H9 (cell line): ENCODE measurements at regions not wholly inside any gene's neighbourhood (a gene's known extent, or its start where the extent isn't known, plus 50 kb on each side); places are given as distances from the start of the nearest gene placed in this dataset.

Source experiments
- DNase-seq: peaks from one replicate; pipeline ENCODE4 v3.0.0-alpha.2; 2017
- H2AFZ ChIP-seq: one replicate; pipeline ENCODE4 v1.6.1; 2013; ENCODE audit warnings: mild to moderate bottlenecking, low read length, control low read depth, moderate library complexity
- H2AK5ac ChIP-seq: 2 replicates; pipeline ENCODE4 v1.6.1; 2013; ENCODE audit warnings: low read length, control low read depth, mixed read lengths; ENCODE audit not compliant: insufficient read length
- H2BK120ac ChIP-seq: one replicate; pipeline ENCODE4 v1.6.1; 2013; ENCODE audit warnings: low read depth, mild to moderate bottlenecking, low read length, control low read depth, inconsistent platforms; ENCODE audit not compliant: poor library complexity, severe bottlenecking
- H2BK12ac ChIP-seq: 2 replicates; pipeline ENCODE4 v1.6.1; 2013; ENCODE audit warnings: low read length, control low read depth, mixed read lengths, low read depth; ENCODE audit not compliant: insufficient read length
- H2BK15ac ChIP-seq: 2 replicates; pipeline ENCODE4 v1.6.1; 2013; ENCODE audit warnings: low read depth, low read length, control low read depth
- H2BK20ac ChIP-seq: one replicate; pipeline ENCODE4 v1.6.1; 2013; ENCODE audit warnings: low read depth, mild to moderate bottlenecking, low read length, control low read depth, inconsistent platforms; ENCODE audit not compliant: poor library complexity, severe bottlenecking
- H2BK5ac ChIP-seq: 2 replicates; pipeline ENCODE4 v1.6.1; 2013; ENCODE audit warnings: low read length, control low read depth, mixed read lengths; ENCODE audit not compliant: insufficient read length
- H3K14ac ChIP-seq: 2 replicates; pipeline ENCODE4 v1.6.1; 2013; ENCODE audit warnings: low read length, control low read depth; ENCODE audit not compliant: insufficient read depth
- H3K18ac ChIP-seq: 2 replicates; pipeline ENCODE4 v1.6.1; 2013; ENCODE audit warnings: low read depth, mild to moderate bottlenecking, mixed read lengths, low read length, control low read depth; ENCODE audit not compliant: insufficient read length
- H3K23ac ChIP-seq: 2 replicates; pipeline ENCODE4 v1.6.1; 2013; ENCODE audit warnings: low read length, control low read depth, mixed read lengths, low read depth; ENCODE audit not compliant: insufficient read length
- H3K23me2 ChIP-seq: 2 replicates; pipeline ENCODE4 v1.6.1; 2013; ENCODE audit warnings: low read depth, mild to moderate bottlenecking, mixed read lengths, low read length, control low read depth; ENCODE audit not compliant: insufficient read length, poor library complexity, severe bottlenecking
- H3K27ac ChIP-seq: 2 replicates; pipeline ENCODE4 v1.5.1; 2013; ENCODE audit warnings: low read length, control low read depth, mixed read lengths, low read depth; ENCODE audit not compliant: insufficient read length
- H3K27me3 ChIP-seq: 2 replicates; pipeline ENCODE4 v1.6.1; 2013; ENCODE audit warnings: low read length, control low read depth, inconsistent platforms; ENCODE audit not compliant: insufficient read depth
- H3K4ac ChIP-seq: 2 replicates; pipeline ENCODE4 v1.6.1; 2013; ENCODE audit warnings: low read depth, mild to moderate bottlenecking, control low read depth, inconsistent platforms, low read length, moderate library complexity
- H3K4me1 ChIP-seq: 2 replicates; pipeline ENCODE4 v1.6.1; 2013; ENCODE audit warnings: low read length, control low read depth, inconsistent platforms; ENCODE audit not compliant: insufficient read depth
- H3K4me2 ChIP-seq: 2 replicates; pipeline ENCODE4 v1.6.1; 2013; ENCODE audit warnings: low read length, control low read depth, mixed read lengths; ENCODE audit not compliant: insufficient read length, insufficient read depth
- H3K56ac ChIP-seq: 2 replicates; pipeline ENCODE4 v1.6.1; 2013; ENCODE audit warnings: low read depth, mild to moderate bottlenecking, mixed read lengths, low read length, control low read depth; ENCODE audit not compliant: insufficient read length
- H3K79me1 ChIP-seq: 2 replicates; pipeline ENCODE4 v1.6.1; 2013; ENCODE audit warnings: low read depth, mild to moderate bottlenecking, moderate library complexity, low read length, control low read depth, inconsistent platforms; ENCODE audit not compliant: insufficient read depth, poor library complexity, severe bottlenecking
- H3K79me2 ChIP-seq: 2 replicates; pipeline ENCODE4 v1.6.1; 2013; ENCODE audit warnings: low read length, control low read depth, inconsistent platforms; ENCODE audit not compliant: insufficient read depth
- H3K9ac ChIP-seq: 2 replicates; pipeline ENCODE4 v1.6.1; 2013; ENCODE audit warnings: low read length, control low read depth, mixed read lengths; ENCODE audit not compliant: insufficient read length; ENCODE audit errors: extremely low read depth
- H3K9me3 ChIP-seq: one replicate; pipeline ENCODE4 v1.6.1; 2013; ENCODE audit warnings: low read depth, low read length, inconsistent platforms; ENCODE audit not compliant: control insufficient read depth
- H3T11ph ChIP-seq: one replicate; pipeline ENCODE4 v1.6.1; 2013; ENCODE audit warnings: mild to moderate bottlenecking, low read length, control low read depth, inconsistent platforms
- H4K20me1 ChIP-seq: one replicate; pipeline ENCODE4 v1.6.1; 2013; ENCODE audit not compliant: control insufficient read depth, insufficient read length, insufficient read depth
- H4K5ac ChIP-seq: 2 replicates; pipeline ENCODE4 v1.6.1; 2013; ENCODE audit warnings: low read depth, mild to moderate bottlenecking, mixed read lengths, low read length, control low read depth; ENCODE audit not compliant: insufficient read length
- H4K8ac ChIP-seq: replicated peaks from 2 replicates; pipeline ENCODE4 v1.6.1; 2013; ENCODE audit warnings: low read length, control low read depth, mixed read lengths, low read depth; ENCODE audit not compliant: insufficient read length
- H4K91ac ChIP-seq: 2 replicates; pipeline ENCODE4 v1.6.1; 2013; ENCODE audit warnings: low read depth, mild to moderate bottlenecking, moderate library complexity, mixed read lengths, low read length, control low read depth; ENCODE audit not compliant: insufficient read length
- H3K27ac Mint-ChIP-seq, 3 experiments: 2 replicates in 2 of 3; 3 replicates in 1 of 3; pipeline ENCODE4 v1.8.0; 2020 to 2021; ENCODE audit warnings: mixed read lengths in 3 of 3, mild to moderate bottlenecking in 1 of 3, moderate library complexity in 1 of 3
- H3K27me3 Mint-ChIP-seq: 2 replicates; pipeline ENCODE4 v1.8.0; 2021; ENCODE audit warnings: low read depth, mild to moderate bottlenecking, moderate library complexity, mixed read lengths
- H3K36me3 Mint-ChIP-seq, 3 experiments: 2 replicates in 2 of 3; 3 replicates in 1 of 3; pipeline ENCODE4 v1.8.0; 2020 to 2021; ENCODE audit warnings: low read depth in 3 of 3, mixed read lengths in 3 of 3; ENCODE audit not compliant: insufficient read depth in 1 of 3
- H3K4me1 Mint-ChIP-seq, 2 experiments: 2 replicates each; pipeline ENCODE4 v1.8.0; 2020; ENCODE audit warnings: mixed read lengths in 2 of 2
- H3K4me3 Mint-ChIP-seq, 2 experiments: 2 replicates in 1 of 2; 3 replicates in 1 of 2; pipeline ENCODE4 v1.8.0; 2020 to 2021; ENCODE audit warnings: mild to moderate bottlenecking in 2 of 2, mixed read lengths in 2 of 2, moderate library complexity in 1 of 2
- H3K9me3 Mint-ChIP-seq, 2 experiments: 2 replicates in 1 of 2; 3 replicates in 1 of 2; pipeline ENCODE4 v1.8.0; 2020; ENCODE audit warnings: mild to moderate bottlenecking in 2 of 2, mixed read lengths in 2 of 2, moderate library complexity in 1 of 2
- WGBS: extraction: QIAGEN DNeasy Blood & Tissue Kit; methylation state at CpG from one replicate; pipeline ENCODE4 v1.1.7; 2013; ENCODE audit warnings: missing lambda C conversion rate, low lambda C conversion rate, mixed read lengths; ENCODE audit not compliant: insufficient read length; ENCODE audit errors: extremely low coverage; 5-methylcytosine and 5-hydroxymethylcytosine counted together
- TF ChIP-seq, protein P1 (sequence below): fragments of 200-600 bp; sonication (generic); conservative IDR thresholded peaks from 3 replicates; pipeline ENCODE4 v1.8.0; 2021; ENCODE audit warnings: antibody characterized with exemption, mild to moderate bottlenecking

DNA sequence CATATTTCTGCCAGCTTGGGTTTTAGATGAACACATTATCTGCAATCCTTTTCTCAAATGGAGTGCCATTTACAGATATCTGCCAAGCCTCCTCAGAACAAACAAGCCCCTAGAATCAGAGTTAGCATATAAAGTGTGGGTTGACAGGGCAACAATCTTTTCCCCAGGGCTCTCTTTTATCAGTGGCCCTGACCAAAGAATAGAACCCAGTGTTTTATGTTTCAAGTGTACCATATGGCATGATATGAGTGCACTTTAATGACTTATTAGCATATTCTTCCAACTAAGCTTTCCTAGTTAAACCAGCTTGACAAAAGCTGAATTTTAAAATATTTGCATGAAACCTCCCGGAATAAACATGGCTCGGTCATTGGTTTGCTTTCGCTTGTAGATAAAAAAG lies 57.3 kb downstream of the EVX1 start:
- DNase-seq = no peak
- no peak overlapping the region for H4K5ac ChIP-seq
- no peak overlapping the region for H4K8ac ChIP-seq
- H3K4ac ChIP-seq = no peak overlapping the region
- H3K9me3 Mint-ChIP-seq = no peaks in the 10 kb centered on the region
- no peak overlapping the region for H2AK5ac ChIP-seq
- H2AFZ ChIP-seq = no peak overlapping the region
- TF ChIP-seq, protein P1, sequence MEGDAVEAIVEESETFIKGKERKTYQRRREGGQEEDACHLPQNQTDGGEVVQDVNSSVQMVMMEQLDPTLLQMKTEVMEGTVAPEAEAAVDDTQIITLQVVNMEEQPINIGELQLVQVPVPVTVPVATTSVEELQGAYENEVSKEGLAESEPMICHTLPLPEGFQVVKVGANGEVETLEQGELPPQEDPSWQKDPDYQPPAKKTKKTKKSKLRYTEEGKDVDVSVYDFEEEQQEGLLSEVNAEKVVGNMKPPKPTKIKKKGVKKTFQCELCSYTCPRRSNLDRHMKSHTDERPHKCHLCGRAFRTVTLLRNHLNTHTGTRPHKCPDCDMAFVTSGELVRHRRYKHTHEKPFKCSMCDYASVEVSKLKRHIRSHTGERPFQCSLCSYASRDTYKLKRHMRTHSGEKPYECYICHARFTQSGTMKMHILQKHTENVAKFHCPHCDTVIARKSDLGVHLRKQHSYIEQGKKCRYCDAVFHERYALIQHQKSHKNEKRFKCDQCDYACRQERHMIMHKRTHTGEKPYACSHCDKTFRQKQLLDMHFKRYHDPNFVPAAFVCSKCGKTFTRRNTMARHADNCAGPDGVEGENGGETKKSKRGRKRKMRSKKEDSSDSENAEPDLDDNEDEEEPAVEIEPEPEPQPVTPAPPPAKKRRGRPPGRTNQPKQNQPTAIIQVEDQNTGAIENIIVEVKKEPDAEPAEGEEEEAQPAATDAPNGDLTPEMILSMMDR = no peak
- no peak overlapping the region for H3K18ac ChIP-seq
- no CpG with 5 or more reads among the region's 3 CpGs for WGBS
- H2BK5ac ChIP-seq = no peak overlapping the region
- H3K4me1 ChIP-seq = no peaks in the 10 kb centered on the region; the same call in 1 of the 2 replicates
- H4K20me1 ChIP-seq = no peaks in the 10 kb centered on the region
- no peak overlapping the region for H2BK12ac ChIP-seq
- H3K79me2 ChIP-seq = no peaks in the 10 kb centered on the region
- H3K56ac ChIP-seq = no peak overlapping the region
- no peak overlapping the region for H3K4me3 Mint-ChIP-seq
- H4K91ac ChIP-seq = no peak overlapping the region
- no peak overlapping the region for H3K27ac ChIP-seq
- H2BK120ac ChIP-seq = no peak overlapping the region
- peaks cover 3 to 4% of the 10 kb centered on the region in 2 experiments; a peak in 1 of 4 replicates for H3K4me1 Mint-ChIP-seq
- H3K23ac ChIP-seq = no peak overlapping the region
- H2BK15ac ChIP-seq = no peak overlapping the region
- H2BK20ac ChIP-seq = no peak overlapping the region
- H3K79me1 ChIP-seq = no peaks in the 10 kb centered on the region
- H3K9me3 ChIP-seq = no peaks in the 10 kb centered on the region
- no peak overlapping the region for H3K9ac ChIP-seq
- H3K27ac Mint-ChIP-seq = no peak overlapping the region
- H3K4me2 ChIP-seq = no peak overlapping the region
- H3K23me2 ChIP-seq = no peaks in the 10 kb centered on the region
- H3K14ac ChIP-seq = no peak overlapping the region
- H3K27me3 ChIP-seq = no peaks in the 10 kb centered on the region
- H3K27me3 Mint-ChIP-seq = peaks cover 7% of the 10 kb centered on the region
- no peak overlapping the region for H3T11ph ChIP-seq
- H3K36me3 Mint-ChIP-seq = no peaks in the 10 kb centered on the region
